ENCODE measurements at regions not wholly inside any gene's neighbourhood (a gene's known extent, or its start where the extent isn't known, plus 50 kb on each side); places are given as distances from the start of the nearest gene placed in this dataset.
"Not testable (repeated sequence)": the region's sequence is repeated elsewhere in the genome, so short reads cannot be mapped to it uniquely, and the experiment has no call there.

GRCh38 chr3:160047876-160048275 lies 59.2 kb downstream of the IL12A start:
- DNase-seq (ENCODE audit: low spot score) = no peak

GRCh38 chr3:160049038-160049437 lies 60.4 kb downstream of the IL12A start:
- no peak for DNase-seq (ENCODE audit: low spot score)

- DNase-seq (ENCODE audit: low spot score) = no peak
Measured at GRCh38 chr3:160049565-160049964, 60.9 kb downstream of the IL12A start.

GRCh38 chr3:160049988-160050387 lies 61.4 kb downstream of the IL12A start:
- DNase-seq (ENCODE audit: low spot score) = no peak

- DNase-seq (ENCODE audit: low spot score) = no peak
Measured at GRCh38 chr3:160052385-160053047, 63.9 kb downstream of the IL12A start.

- no peak for DNase-seq (ENCODE audit: low spot score)
Measured at GRCh38 chr3:160053048-160053391, 64.4 kb downstream of the IL12A start.

- not testable (repeated sequence) for DNase-seq (ENCODE audit: low spot score)
Measured at GRCh38 chr3:160054862-160055261, 66.2 kb downstream of the IL12A start.

GRCh38 chr3:160055659-160056058 lies 67.0 kb downstream of the IL12A start:
- DNase-seq (ENCODE audit: low spot score) = no peak

GRCh38 chr3:160057331-160057730 lies 68.7 kb downstream of the IL12A start:
- no peak for DNase-seq (ENCODE audit: low spot score)

GRCh38 chr3:160060409-160061027 lies 71.9 kb downstream of the IL12A start:
- DNase-seq (ENCODE audit: low spot score) = no peak

GRCh38 chr3:160061525-160061924 lies 72.9 kb downstream of the IL12A start:
- DNase-seq (ENCODE audit: low spot score) = no peak

- DNase-seq (ENCODE audit: low spot score) = no peak
Measured at GRCh38 chr3:160065282-160065681, 76.6 kb downstream of the IL12A start.

- DNase-seq (ENCODE audit: low spot score) = no peak
Measured at GRCh38 chr3:160065786-160066185, 77.2 kb downstream of the IL12A start.

- DNase-seq (ENCODE audit: low spot score) = no peak
Measured at GRCh38 chr3:160069986-160070385, 81.4 kb downstream of the IL12A start.

- DNase-seq (ENCODE audit: low spot score) = no peak
Measured at GRCh38 chr3:160076519-160076918, 87.9 kb downstream of the IL12A start.

GRCh38 chr3:160078533-160078932 lies 89.9 kb downstream of the IL12A start:
- DNase-seq (ENCODE audit: low spot score) = no peak

GRCh38 chr3:160081958-160082533 lies 93.4 kb downstream of the IL12A start:
- no peak for DNase-seq (ENCODE audit: low spot score)

- DNase-seq (ENCODE audit: low spot score) = no peak
Measured at GRCh38 chr3:160084998-160085397, 96.4 kb downstream of the IL12A start.

- DNase-seq (ENCODE audit: low spot score) = no peak
Measured at GRCh38 chr3:160088492-160089137, 100.0 kb downstream of the IL12A start.

GRCh38 chr3:160090653-160091052 lies 102.0 kb downstream of the IL12A start:
- no peak for DNase-seq (ENCODE audit: low spot score)

GRCh38 chr3:160091441-160091840 lies 102.8 kb downstream of the IL12A start:
- no peak for DNase-seq (ENCODE audit: low spot score)

- no peak for DNase-seq (ENCODE audit: low spot score)
Measured at GRCh38 chr3:160092760-160093159, 104.1 kb downstream of the IL12A start.

GRCh38 chr3:160094562-160094961 lies 105.9 kb downstream of the IL12A start:
- no peak for DNase-seq (ENCODE audit: low spot score)
